Tibial artery (tissue), 4 donors: ENCODE measurements at regions not wholly inside any gene's neighbourhood (a gene's known extent, or its start where the extent isn't known, plus 50 kb on each side); places are given as distances from the start of the nearest gene placed in this dataset.

Experiments
- DNase-seq, 2 donors: peaks; one replicate each; pipeline ENCODE4 v3.0.0-alpha.2; 2019
- H3K27ac ChIP-seq, 2 donors: fragments of 200-600 bp; sonication (generic) in 1 of 2; 1 replicate in 1 of 2; 2 replicates in 1 of 2; pipeline ENCODE4 v1.5.1; 2018 to 2019; ENCODE audit warnings: mild to moderate bottlenecking in 1 of 2
- H3K27me3 ChIP-seq, 2 donors: fragments of 200-600 bp; sonication (generic) in 1 of 2; one replicate each; pipeline versions ENCODE4 v1.5.1 to v1.6.0; 2016 to 2019
- H3K36me3 ChIP-seq, 3 donors: fragments of 200-600 bp; sonication (generic) in 2 of 3; one replicate each; pipeline ENCODE4 v1.5.1; 2016 to 2019; ENCODE audit warnings: mild to moderate bottlenecking in 2 of 3
- H3K4me1 ChIP-seq, 4 donors: fragments of 200-600 bp; sonication (generic) in 2 of 4; 1 replicate in 3 of 4; 2 replicates in 1 of 4; pipeline ENCODE4 v1.5.1; 2016 to 2019
- H3K4me3 ChIP-seq, 2 donors: fragments of 200-600 bp; sonication (generic) in 1 of 2; 1 replicate in 1 of 2; 2 replicates in 1 of 2; pipeline ENCODE4 v1.5.1; 2018 to 2019; ENCODE audit warnings: mild to moderate bottlenecking in 2 of 2
- H3K9me3 ChIP-seq, 3 donors: fragments of 200-600 bp; sonication (generic) in 1 of 3; one replicate each; pipeline ENCODE4 v1.5.1; 2016 to 2019
- intact Hi-C: fragments of 100-400 bp; cut with DNase I; formaldehyde crosslinking; loops from one replicate; pipeline ENCODE4 v1.15.0; 2023; ENCODE audit warnings: low total_unique reads
- TF ChIP-seq, protein P1 (sequence below), 2 experiments: fragments of 200-600 bp in 1 of 2; fragments of 450-650 bp in 1 of 2; IDR thresholded peaks; one replicate each; pipeline ENCODE4 v1.5.1; 2017 to 2019; ENCODE audit warnings: antibody characterized with exemption in 2 of 2, mild to moderate bottlenecking in 1 of 2, moderate library complexity in 1 of 2

DNA sequence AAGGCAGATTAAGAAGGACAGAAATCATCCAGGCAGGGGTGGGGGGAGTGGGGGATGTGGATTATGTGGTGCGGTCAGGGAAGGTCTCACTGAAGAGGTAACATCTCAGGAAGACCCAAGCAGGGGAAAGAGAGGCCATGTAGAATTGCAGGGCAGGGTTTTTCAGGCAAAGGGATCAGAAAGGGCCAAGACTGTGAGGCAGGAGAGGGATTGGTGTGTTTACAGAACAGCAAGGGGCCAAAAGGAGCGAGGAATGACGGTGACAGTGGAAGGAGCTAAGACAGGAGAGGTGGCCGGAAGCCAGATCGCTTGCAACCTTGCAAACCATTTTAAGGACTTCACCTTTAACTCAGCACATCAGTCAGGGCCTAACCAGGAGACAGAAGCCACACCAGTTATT is 535.4 kb upstream of the JARID2 start:
- H3K36me3 ChIP-seq: no peaks in the 10 kb centered on the region
- intact Hi-C loops: no loop called here
- H3K9me3 ChIP-seq: no peaks in the 10 kb centered on the region
- no peaks in the 10 kb centered on the region for H3K27me3 ChIP-seq
- TF ChIP-seq, protein P1, sequence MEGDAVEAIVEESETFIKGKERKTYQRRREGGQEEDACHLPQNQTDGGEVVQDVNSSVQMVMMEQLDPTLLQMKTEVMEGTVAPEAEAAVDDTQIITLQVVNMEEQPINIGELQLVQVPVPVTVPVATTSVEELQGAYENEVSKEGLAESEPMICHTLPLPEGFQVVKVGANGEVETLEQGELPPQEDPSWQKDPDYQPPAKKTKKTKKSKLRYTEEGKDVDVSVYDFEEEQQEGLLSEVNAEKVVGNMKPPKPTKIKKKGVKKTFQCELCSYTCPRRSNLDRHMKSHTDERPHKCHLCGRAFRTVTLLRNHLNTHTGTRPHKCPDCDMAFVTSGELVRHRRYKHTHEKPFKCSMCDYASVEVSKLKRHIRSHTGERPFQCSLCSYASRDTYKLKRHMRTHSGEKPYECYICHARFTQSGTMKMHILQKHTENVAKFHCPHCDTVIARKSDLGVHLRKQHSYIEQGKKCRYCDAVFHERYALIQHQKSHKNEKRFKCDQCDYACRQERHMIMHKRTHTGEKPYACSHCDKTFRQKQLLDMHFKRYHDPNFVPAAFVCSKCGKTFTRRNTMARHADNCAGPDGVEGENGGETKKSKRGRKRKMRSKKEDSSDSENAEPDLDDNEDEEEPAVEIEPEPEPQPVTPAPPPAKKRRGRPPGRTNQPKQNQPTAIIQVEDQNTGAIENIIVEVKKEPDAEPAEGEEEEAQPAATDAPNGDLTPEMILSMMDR (IDR thresholded peaks at IDR 0.05): no peak
- no peak for DNase-seq
- peaks cover 0 to 17% (median 3%) of the 10 kb centered on the region in 4 donors for H3K4me1 ChIP-seq
- H3K27ac ChIP-seq: no peak overlapping the region
- H3K4me3 ChIP-seq: no peak overlapping the region

GRCh38 chr6:14711056-14711703 is 534.7 kb upstream of the JARID2 start:
- TF ChIP-seq, protein P1 (IDR thresholded peaks at IDR 0.05): no peak
- no peak for DNase-seq

GRCh38 chr6:14711704-14712379 is 534.0 kb upstream of the JARID2 start:
- Histone ChIP-seq H3K4me3 (no peak overlapping the region), H3K9me3 (no peaks in the 10 kb centered on the region), H3K36me3 (no peaks in the 10 kb centered on the region), H3K4me1 (peaks cover 0 to 3% (median 0%) of the 10 kb centered on the region in 4 donors), H3K27ac (no peak overlapping the region), H3K27me3 (no peaks in the 10 kb centered on the region)
- TF ChIP-seq, protein P1 (IDR thresholded peaks at IDR 0.05): no peak
- DNase-seq: no peak
- intact Hi-C loops: no loop called here

More at GRCh38 chr6:14711056-14711703, 534.7 kb upstream of the JARID2 start:
- Histone ChIP-seq H3K36me3 (no peaks in the 10 kb centered on the region), H3K9me3 (no peaks in the 10 kb centered on the region), H3K27me3 (no peaks in the 10 kb centered on the region), H3K4me1 (peaks cover 0 to 10% (median 2%) of the 10 kb centered on the region in 4 donors), H3K27ac (no peak overlapping the region), H3K4me3 (no peak overlapping the region)
- intact Hi-C loops: no loop called here

DNA sequence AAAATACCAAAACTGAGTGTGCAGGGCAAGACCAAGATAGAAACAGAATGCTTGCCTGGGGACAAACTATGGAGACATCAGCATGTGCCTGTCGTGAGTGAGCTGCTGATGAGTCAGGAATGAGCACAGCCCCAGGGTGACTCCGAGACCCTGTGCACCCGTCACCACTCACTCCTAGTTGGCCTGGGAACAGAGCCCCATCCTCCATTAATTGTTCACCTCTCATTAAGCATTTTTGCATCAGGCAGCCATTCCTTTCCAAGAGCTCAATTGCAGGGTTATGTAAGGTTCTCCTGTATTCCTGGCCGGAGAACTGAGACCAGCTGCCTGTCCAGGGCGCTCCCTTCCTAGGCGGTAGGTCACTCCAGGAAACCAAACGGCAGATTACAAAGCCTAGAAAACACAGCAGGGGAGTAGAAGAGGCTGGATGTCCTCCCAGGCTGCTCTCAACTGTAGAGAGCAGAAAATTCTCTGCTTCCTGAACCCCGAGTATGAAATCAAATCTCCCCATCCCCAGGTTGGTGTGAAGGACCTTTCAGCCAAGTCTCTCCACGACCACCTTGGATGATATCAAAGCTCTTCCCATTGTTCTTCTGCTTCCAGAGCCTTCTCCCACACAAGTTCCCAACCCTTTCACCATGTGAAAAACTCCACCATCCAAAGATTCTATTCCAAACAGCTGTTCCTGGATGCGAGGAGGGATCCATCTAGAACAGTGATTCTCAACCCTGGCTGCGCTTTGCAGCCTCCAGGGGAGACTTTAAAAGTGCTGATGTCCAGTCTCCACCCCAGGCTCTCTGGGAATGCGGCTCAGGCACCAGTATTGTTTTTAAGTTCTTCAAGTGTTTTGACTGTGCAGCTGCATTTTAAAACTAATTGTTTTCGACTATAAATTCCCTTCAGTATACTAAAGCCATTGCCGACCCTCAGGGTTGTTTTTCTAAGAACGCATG is 532.6 kb upstream of the JARID2 start:
- intact Hi-C loops: no loop called here
- Histone ChIP-seq H3K4me3 (no peak overlapping the region), H3K36me3 (no peaks in the 10 kb centered on the region), H3K4me1 (no peaks in the 10 kb centered on the region), H3K27ac (no peak overlapping the region), H3K9me3 (no peaks in the 10 kb centered on the region), H3K27me3 (no peaks in the 10 kb centered on the region)
- TF ChIP-seq, protein P1 (IDR thresholded peaks at IDR 0.05): no peak
- no peak for DNase-seq

GRCh38 chr6:14713966-14714631 is 531.8 kb upstream of the JARID2 start:
- no peak overlapping the region for H3K27ac ChIP-seq
- intact Hi-C loops: no loop called here

More at GRCh38 chr6:14713966-14714631, 531.8 kb upstream of the JARID2 start:
- no peaks in the 10 kb centered on the region for H3K36me3 ChIP-seq
- no peaks in the 10 kb centered on the region for H3K4me1 ChIP-seq
- TF ChIP-seq, protein P1 (IDR thresholded peaks at IDR 0.05): no peak
- no peak for DNase-seq
- no peaks in the 10 kb centered on the region for H3K9me3 ChIP-seq
- H3K27me3 ChIP-seq: no peaks in the 10 kb centered on the region
- no peak overlapping the region for H3K4me3 ChIP-seq
